GM12878 (cell line): ENCODE measurements at regions not wholly inside any gene's neighbourhood (a gene's known extent, or its start where the extent isn't known, plus 50 kb on each side); places are given as distances from the start of the nearest gene placed in this dataset.

Experiments used
- ATAC-seq: fragments of 200-7000 bp; cut with Tn5 transposase; 3 replicates; pipeline ENCODE4 v1.9.1; 2020; ENCODE audit warnings: mild to moderate bottlenecking, moderate library complexity
- BruUV-seq: library from RNA; stranded (reverse); fragments of 400-500 nt; replicated peaks from 2 replicates; lab custom pipeline; 2021; lab: Mats Ljungman, UMichigan
- CTCF ChIA-PET: fragments of 300-600 bp; sonication (Branson Sonifier 250); formaldehyde crosslinking; extraction: SDS; loops from one replicate; lab custom pipeline; 2021; ENCODE audit warnings: inconsistent platforms; lab: Yijun Ruan, JAX
- POLR2A ChIA-PET: fragments of 350-600 bp; formaldehyde crosslinking; extraction: SDS; loops from one replicate; lab custom pipeline; 2021; ENCODE audit warnings: inconsistent platforms; lab: Charles Lee
- RAD21 ChIA-PET: fragments of 300-600 bp; sonication (Branson Sonifier 250); formaldehyde crosslinking; loops from one replicate; lab custom pipeline; 2023; ENCODE audit warnings: antibody characterized with exemption; ENCODE audit not compliant: unreplicated experiment; lab: Charles Lee
- SMC1A ChIA-PET: fragments of 300-600 bp; sonication (Branson Sonifier 250); formaldehyde crosslinking; loops from one replicate; lab custom pipeline; 2023; ENCODE audit not compliant: unreplicated experiment, uncharacterized antibody; lab: Charles Lee
- DNase-seq: peaks from one replicate; pipeline ENCODE4 v3.0.0-alpha.2; 2011; ENCODE audit warnings: low read depth, low spot score
- FAIRE-seq: peaks from 3 replicates; lab custom pipeline; 2011; peaks lifted over from hg19 to GRCh38; lab: Jason Lieb, UNC
- H2AFZ ChIP-seq: 2 replicates; pipeline ENCODE4 v1.6.0; 2011; ENCODE audit warnings: low read depth, low read length, control low read depth; ENCODE audit not compliant: control insufficient read depth
- H3K27ac ChIP-seq: 2 replicates; pipeline ENCODE4 v1.5.1; 2011; ENCODE audit warnings: control low read depth; ENCODE audit not compliant: control insufficient read depth, insufficient read depth
- H3K27me3 ChIP-seq, 2 experiments: replicated peaks in 1 of 2; 2 replicates each; pipeline versions ENCODE4 v1.6.0 to v1.6.1; 2011; ENCODE audit warnings: low read length in 1 of 2; ENCODE audit not compliant: control insufficient read depth in 2 of 2, insufficient read depth in 2 of 2
- H3K36me3 ChIP-seq, 2 experiments: 2 replicates each; pipeline ENCODE4 v1.5.1; 2011; ENCODE audit warnings: low read length in 1 of 2; ENCODE audit not compliant: control insufficient read depth in 2 of 2, insufficient read depth in 2 of 2
- H3K4me1 ChIP-seq: 2 replicates; pipeline ENCODE4 v1.6.1; 2011; ENCODE audit warnings: mild to moderate bottlenecking, low read length, moderate library complexity, mixed read lengths; ENCODE audit not compliant: control insufficient read depth, insufficient read depth
- H3K4me2 ChIP-seq: 2 replicates; pipeline ENCODE4 v1.6.0; 2011; ENCODE audit warnings: control low read depth; ENCODE audit not compliant: control insufficient read depth, insufficient read depth
- H3K4me3 ChIP-seq: fragments of 200-600 bp; sonication (generic); 2 replicates; pipeline ENCODE4 v1.5.1; 2016
- H3K79me2 ChIP-seq: 2 replicates; pipeline ENCODE4 v1.6.0; 2011; ENCODE audit warnings: low read length; ENCODE audit not compliant: control insufficient read depth, insufficient read depth
- H3K9ac ChIP-seq: 2 replicates; pipeline ENCODE4 v1.8.0; 2011; ENCODE audit warnings: low read length, control low read depth, mixed read lengths; ENCODE audit not compliant: control insufficient read depth, insufficient read depth
- H3K9me3 ChIP-seq: replicated peaks from 3 replicates; pipeline ENCODE4 v1.5.1; 2011; ENCODE audit warnings: mild to moderate bottlenecking, low read length; ENCODE audit not compliant: control insufficient read depth, insufficient read depth
- H4K20me1 ChIP-seq: 2 replicates; pipeline ENCODE4 v1.6.0; 2011; ENCODE audit not compliant: control insufficient read depth, insufficient read depth
- CREB1 ChIP-seq: IDR thresholded peaks from 2 replicates; pipeline ENCODE4 v1.6.1; 2012; ENCODE audit warnings: low read depth, mild to moderate bottlenecking, inconsistent platforms
- EZH2 ChIP-seq: IDR thresholded peaks from 2 replicates; pipeline ENCODE4 v1.6.1; 2012; ENCODE audit warnings: low read depth, mild to moderate bottlenecking, control low read depth, inconsistent platforms, low read length, borderline replicate concordance; ENCODE audit not compliant: control insufficient read depth
- FOS ChIP-seq: IDR thresholded peaks from 3 replicates; pipeline ENCODE4 v1.6.1; 2011; ENCODE audit warnings: borderline replicate concordance; ENCODE audit not compliant: insufficient read length; ENCODE audit errors: extremely low read depth
- IRF4 ChIP-seq: IDR thresholded peaks from 2 replicates; pipeline ENCODE4 v1.6.1; 2011; ENCODE audit warnings: low read depth, low read length
- MEF2A ChIP-seq: IDR thresholded peaks from 2 replicates; pipeline ENCODE4 v1.6.1; 2011; ENCODE audit warnings: low read depth, mild to moderate bottlenecking, low read length, moderate library complexity; ENCODE audit not compliant: insufficient read depth
- MYC ChIP-seq: IDR thresholded peaks from 2 replicates; pipeline ENCODE4 v1.6.1; 2011; ENCODE audit warnings: mild to moderate bottlenecking, low read length, moderate library complexity, inconsistent platforms; ENCODE audit not compliant: insufficient read depth, insufficient replicate concordance, insufficient read length, severe bottlenecking
- NFYA ChIP-seq: IDR thresholded peaks from 2 replicates; pipeline ENCODE4 v1.6.1; 2011; ENCODE audit warnings: low read depth, mild to moderate bottlenecking, low read length, improper control_type of control experiment, borderline replicate concordance
- RAD51 ChIP-seq: fragments of 450-650 bp; IDR thresholded peaks from 2 replicates; pipeline ENCODE4 v1.6.1; 2016; ENCODE audit warnings: moderate library complexity, mild to moderate bottlenecking, inconsistent platforms
- RUNX3 ChIP-seq: IDR thresholded peaks from 2 replicates; pipeline ENCODE4 v1.6.1; 2012; ENCODE audit warnings: low read length, inconsistent platforms
- ZNF217 ChIP-seq: fragments of 450-650 bp; IDR thresholded peaks from 2 replicates; pipeline ENCODE4 v1.6.1; 2017; ENCODE audit warnings: antibody characterized with exemption, mild to moderate bottlenecking
- WGBS: methylation state at CpG from one replicate; pipeline ENCODE4 v1.1.6; 2016; ENCODE audit warnings: low lambda C conversion rate; ENCODE audit not compliant: insufficient replicate concordance, insufficient coverage; ENCODE audit errors: missing lambda C conversion rate; 5-methylcytosine and 5-hydroxymethylcytosine counted together
- in situ Hi-C: fragments of 300-500 bp; cut with MboI; formaldehyde crosslinking; loops from 9 replicates; pipeline ENCODE4 v1.14.3; 2018; ENCODE audit warnings: mixed read lengths
- intact Hi-C: fragments of 100-400 bp; cut with micrococcal nuclease; formaldehyde crosslinking; loops from one replicate; pipeline ENCODE4 v1.14.2; 2022; ENCODE audit not compliant: unreplicated experiment

GRCh38 chr11:92364177-92364576 lies 139.6 kb downstream of the FAT3 start:
- DNase-seq, result no peak
- H2AFZ ChIP-seq, result no peak overlapping the region
- 49% methylated on average over 4 of the region's 4 CpGs for WGBS
- no TSS peak for BruUV-seq
- H3K4me3 ChIP-seq, result no peak overlapping the region
- H3K79me2 ChIP-seq, result no peaks in the 10 kb centered on the region
- ChIA-PET RAD21 (no interaction called here), CTCF (no interaction called here), POLR2A (no interaction called here), SMC1A (no interaction called here)
- ATAC-seq, result no peak
- no peaks in the 10 kb centered on the region for H3K4me1 ChIP-seq
- H3K9me3 ChIP-seq, result no peaks in the 10 kb centered on the region
- no peak overlapping the region for H3K27ac ChIP-seq
- H3K36me3 ChIP-seq, result no peaks in the 10 kb centered on the region
- FAIRE-seq, result no peak
- in situ Hi-C loops (no loop called here), intact Hi-C loops (loop anchor here (5.0 kb wide), 1 partner anchor 52 kb away; no protein-coding TSS in a partner anchor)
- TF ChIP-seq EZH2, result no peak
- TF ChIP-seq CREB1, result no peak
- no peak for TF ChIP-seq MEF2A
- no peak for TF ChIP-seq MYC
- no peak for TF ChIP-seq IRF4
- TF ChIP-seq ZNF217, result no peak
- TF ChIP-seq RAD51, result no peak
- TF ChIP-seq RUNX3, result no peak
- TF ChIP-seq NFYA, result no peak
- no peak for TF ChIP-seq FOS
- no peaks in the 10 kb centered on the region for H4K20me1 ChIP-seq
- no peak overlapping the region for H3K4me2 ChIP-seq
- no peaks in the 10 kb centered on the region for H3K27me3 ChIP-seq
- no peak overlapping the region for H3K9ac ChIP-seq
